Ovary (tissue), 7 donors: ENCODE measurements at regions not wholly inside any gene's neighbourhood (a gene's known extent, or its start where the extent isn't known, plus 50 kb on each side); places are given as distances from the start of the nearest gene placed in this dataset.

Source experiments
- DNase-seq, 5 donors: peaks; one replicate each; pipeline ENCODE4 v3.0.0-alpha.2; 2019 to 2020
- H3K27ac ChIP-seq, 2 donors: fragments of 200-600 bp; one replicate each; pipeline versions ENCODE4 v1.5.1 to v1.8.0; 2019 to 2022
- H3K27me3 ChIP-seq: fragments of 200-600 bp; one replicate; pipeline ENCODE4 v1.8.0; 2022
- H3K36me3 ChIP-seq: fragments of 200-600 bp; sonication (generic); one replicate; pipeline ENCODE4 v1.5.1; 2019
- H3K4me1 ChIP-seq: one replicate; pipeline ENCODE4 v1.8.1; 2013; ENCODE audit warnings: mild to moderate bottlenecking, moderate library complexity; ENCODE audit not compliant: insufficient read depth
- H3K4me3 ChIP-seq: fragments of 200-600 bp; sonication (generic); one replicate; pipeline ENCODE4 v1.5.1; 2017
- H3K9me3 ChIP-seq, 2 donors: fragments of 200-600 bp in 1 of 2; sonication (generic) in 1 of 2; one replicate each; pipeline versions ENCODE4 v1.5.1 to v1.8.1; 2013 to 2019; ENCODE audit warnings: mild to moderate bottlenecking in 1 of 2, moderate library complexity in 1 of 2
- CTCF ChIP-seq, 3 donors: fragments of 450-650 bp in 2 of 3; fragments of 200-600 bp in 1 of 3; IDR thresholded peaks; one replicate each; pipeline versions ENCODE4 v1.5.1 to v1.8.0; 2016 to 2022; ENCODE audit warnings: antibody characterized with exemption in 3 of 3, mild to moderate bottlenecking in 1 of 3
- EP300 ChIP-seq: sonication (generic); formaldehyde crosslinking; IDR thresholded peaks from one replicate; pipeline ENCODE4 v1.6.1; 2017; ENCODE audit warnings: antibody characterized with exemption
- POLR2A ChIP-seq: fragments of 450-650 bp; IDR thresholded peaks from one replicate; pipeline ENCODE4 v1.6.1; 2017; ENCODE audit warnings: antibody characterized with exemption, mild to moderate bottlenecking, moderate library complexity
- WGBS, 3 donors: extraction: QIAGEN DNeasy Blood & Tissue Kit in 1 of 3; methylation state at CpG; one replicate each; pipeline versions ENCODE4 v1.1.5 to v1.1.7; 2013 to 2017; 5-methylcytosine and 5-hydroxymethylcytosine counted together
- intact Hi-C, 4 donors: fragments of 100-400 bp; cut with DNase I; formaldehyde crosslinking; loops; one replicate each; pipeline versions ENCODE4 v1.11.0 to v1.15.1; 2022 to 2023
- donor health status: DM: no; HTN: no; CAD: no; lungs with moderate emphysema.
- donor health status: DM: no; HTN: no; CAD: no.
- donor health status: Bipolar disorder and iron deficiency.
- donor health status: DM: no; HTN: no; CAD: no.
- donor health status: DM: yes; HTN: yes; CAD: no.

DNA sequence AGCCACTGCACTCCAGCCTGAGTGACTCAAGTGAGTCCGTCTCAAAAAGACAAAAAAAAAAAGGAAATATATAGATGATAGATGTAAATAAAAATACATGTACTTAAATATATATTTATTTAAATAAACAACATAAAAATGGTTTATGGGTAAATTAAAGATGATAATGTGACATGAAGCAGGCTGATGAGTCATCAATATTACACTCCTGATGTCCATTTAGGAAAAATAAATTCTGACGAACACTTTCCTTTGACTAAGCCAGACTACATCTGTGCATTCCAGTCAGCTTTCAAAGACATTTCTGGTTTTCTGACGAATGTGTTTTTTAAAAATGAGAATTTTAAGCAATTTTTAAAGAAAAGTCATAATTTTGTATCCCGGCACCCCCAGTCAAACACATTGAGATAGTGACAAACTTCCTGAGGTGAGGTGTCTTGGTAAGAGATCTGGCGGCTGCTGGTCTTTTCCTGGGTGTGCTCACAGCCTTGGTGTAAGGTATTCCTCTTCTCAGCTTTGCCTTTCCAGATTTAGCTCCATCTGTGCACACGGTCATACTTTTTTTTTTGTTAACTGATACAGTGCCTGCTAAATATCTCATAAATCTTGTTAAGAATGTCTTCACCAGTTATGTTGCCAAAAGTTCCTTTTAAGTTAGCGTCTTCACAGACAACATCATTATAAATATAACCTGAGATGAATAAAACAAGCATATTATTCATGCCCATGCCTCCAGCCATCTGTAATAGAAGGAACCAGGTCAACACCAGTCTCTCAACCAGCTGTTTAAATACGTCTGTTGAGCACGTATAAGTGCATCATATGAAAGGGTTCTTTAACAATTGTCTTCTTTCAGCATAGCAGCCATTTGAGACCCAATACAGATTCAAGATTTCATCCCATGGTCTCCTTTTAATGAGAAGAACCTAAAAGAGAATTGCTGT lies 214.5 kb upstream of the PLD5 start:
- WGBS, 3 donors, result 59 to 63% (median 60%) methylated on average over 9 of the region's 9 CpGs
- Histone ChIP-seq H3K27me3 (no peaks in the 10 kb centered on the region), H3K36me3 (no peaks in the 10 kb centered on the region), H3K4me3 (no peak overlapping the region), H3K4me1 (no peaks in the 10 kb centered on the region), H3K9me3 (no peaks in the 10 kb centered on the region), H3K27ac (no peak overlapping the region)
- TF ChIP-seq EP300 (no peak), CTCF (IDR thresholded peaks at IDR 0.05) (no peak), POLR2A (no peak)
- intact Hi-C loops, result no loop called here
- DNase-seq, result no peak

DNA sequence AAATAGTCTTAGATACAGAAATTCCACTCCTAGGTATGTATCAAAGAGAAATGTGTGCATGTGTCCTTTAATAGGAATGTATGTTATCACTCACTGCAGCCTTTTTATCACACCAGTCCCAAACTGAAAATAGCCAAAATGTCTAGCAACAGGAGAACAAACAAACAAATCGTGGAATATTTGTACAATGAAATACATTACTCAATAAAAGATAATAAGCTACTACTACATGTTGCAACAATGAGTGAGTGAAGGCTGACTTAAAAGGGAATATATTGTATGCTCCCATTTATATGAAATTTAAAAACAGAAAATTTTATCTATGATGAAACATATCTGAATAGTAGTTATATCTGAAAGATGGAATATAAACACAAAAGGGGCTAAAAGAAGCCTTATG lies 212.1 kb upstream of the PLD5 start:
- no peaks in the 10 kb centered on the region for H3K36me3 ChIP-seq
- H3K4me3 ChIP-seq, result no peak overlapping the region
- intact Hi-C loops, result no loop called here
- no peaks in the 10 kb centered on the region for H3K9me3 ChIP-seq
- no peaks in the 10 kb centered on the region for H3K4me1 ChIP-seq
- no peaks in the 10 kb centered on the region for H3K27me3 ChIP-seq
- no peak for DNase-seq
- WGBS, 3 donors, result 29 to 50% (median 35%) methylated on average over 1 of the region's 1 CpG
- no peak for TF ChIP-seq CTCF (IDR thresholded peaks at IDR 0.05)
- no peak for TF ChIP-seq POLR2A
- no peak for TF ChIP-seq EP300
- no peak overlapping the region for H3K27ac ChIP-seq

DNA sequence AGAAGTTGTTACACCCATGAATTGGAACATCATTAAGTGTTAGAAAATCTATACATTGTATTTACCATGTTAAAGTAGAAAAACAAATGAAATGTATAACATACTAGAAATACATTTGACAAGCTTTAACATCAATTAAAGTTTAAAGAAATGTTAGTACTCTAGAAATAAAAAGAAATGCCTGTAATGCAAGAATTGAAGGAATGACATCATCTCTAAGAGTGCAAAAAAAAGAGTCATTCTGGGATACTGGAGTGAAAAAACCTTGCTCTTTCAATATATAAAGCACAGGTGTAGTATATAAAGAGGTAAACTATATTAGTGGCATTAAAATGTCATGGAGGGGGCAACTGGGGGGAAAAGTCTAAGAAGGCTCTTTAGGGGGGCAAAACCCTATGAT lies 210.8 kb upstream of the PLD5 start:
- H3K27ac ChIP-seq, result no peak overlapping the region
- no peaks in the 10 kb centered on the region for H3K27me3 ChIP-seq
- TF ChIP-seq EP300, result no peak
- no peak for TF ChIP-seq POLR2A
- TF ChIP-seq CTCF (IDR thresholded peaks at IDR 0.05), result no peak
- no peak overlapping the region for H3K4me3 ChIP-seq
- H3K9me3 ChIP-seq, result no peaks in the 10 kb centered on the region
- no peaks in the 10 kb centered on the region for H3K36me3 ChIP-seq
- no peaks in the 10 kb centered on the region for H3K4me1 ChIP-seq
- intact Hi-C loops, result no loop called here
- no peak for DNase-seq

- intact Hi-C loops, result no loop called here
- H3K4me1 ChIP-seq, result no peaks in the 10 kb centered on the region
- no peaks in the 10 kb centered on the region for H3K36me3 ChIP-seq
- H3K27ac ChIP-seq, result no peak overlapping the region
- DNase-seq, result no peak
- no peak for TF ChIP-seq EP300
- H3K9me3 ChIP-seq, result no peaks in the 10 kb centered on the region
- H3K27me3 ChIP-seq, result no peaks in the 10 kb centered on the region
- H3K4me3 ChIP-seq, result no peak overlapping the region
Measured at GRCh38 chr1:242731446-242731845, 206.9 kb upstream of the PLD5 start.

GRCh38 chr1:242728696-242729095 lies 204.2 kb upstream of the PLD5 start:
- Histone ChIP-seq H3K27me3 (no peaks in the 10 kb centered on the region), H3K4me3 (no peak overlapping the region), H3K27ac (no peak overlapping the region), H3K36me3 (no peaks in the 10 kb centered on the region), H3K4me1 (no peaks in the 10 kb centered on the region), H3K9me3 (no peaks in the 10 kb centered on the region)
- intact Hi-C loops, result no loop called here
- no peak for DNase-seq
- no peak for TF ChIP-seq POLR2A
- WGBS, 3 donors, result 70 to 78% (median 78%) methylated on average over 4 of the region's 4 CpGs
